Stomach smooth muscle (tissue), 2 donors: ENCODE measurements at regions not wholly inside any gene's neighbourhood (a gene's known extent, or its start where the extent isn't known, plus 50 kb on each side); places are given as distances from the start of the nearest gene placed in this dataset.
"Not testable (repeated sequence)": the region's sequence is repeated elsewhere in the genome, so short reads cannot be mapped to it uniquely, and the experiment has no call there.

ENCODE experiments used
- H3K27ac ChIP-seq: one replicate; pipeline ENCODE4 v1.7.0; 2013; ENCODE audit warnings: mild to moderate bottlenecking, low read length, inconsistent platforms
- H3K27me3 ChIP-seq, 2 donors: one replicate each; pipeline ENCODE4 v1.7.0; 2013; ENCODE audit warnings: low read length in 2 of 2; ENCODE audit not compliant: insufficient read depth in 2 of 2, control insufficient read depth in 1 of 2
- H3K36me3 ChIP-seq, 2 donors: one replicate each; pipeline ENCODE4 v1.7.0; 2013; ENCODE audit warnings: low read length in 2 of 2; ENCODE audit not compliant: control insufficient read depth in 2 of 2, insufficient read depth in 2 of 2
- H3K4me1 ChIP-seq: one replicate; pipeline ENCODE4 v1.7.0; 2013; ENCODE audit warnings: low read length; ENCODE audit not compliant: control insufficient read depth, insufficient read depth
- H3K4me3 ChIP-seq, 2 donors: one replicate each; pipeline ENCODE4 v1.7.0; 2013; ENCODE audit warnings: low read length in 2 of 2
- H3K9ac ChIP-seq, 2 donors: one replicate each; pipeline ENCODE4 v1.7.0; 2013; ENCODE audit warnings: low read length in 2 of 2, mild to moderate bottlenecking in 1 of 2
- H3K9me3 ChIP-seq, 2 donors: one replicate each; pipeline ENCODE4 v1.7.0; 2013; ENCODE audit warnings: low read length in 2 of 2; ENCODE audit not compliant: control insufficient read depth in 2 of 2
- donor health status: healthy.
- donor health status: Pancreatic carcinoma.

DNA sequence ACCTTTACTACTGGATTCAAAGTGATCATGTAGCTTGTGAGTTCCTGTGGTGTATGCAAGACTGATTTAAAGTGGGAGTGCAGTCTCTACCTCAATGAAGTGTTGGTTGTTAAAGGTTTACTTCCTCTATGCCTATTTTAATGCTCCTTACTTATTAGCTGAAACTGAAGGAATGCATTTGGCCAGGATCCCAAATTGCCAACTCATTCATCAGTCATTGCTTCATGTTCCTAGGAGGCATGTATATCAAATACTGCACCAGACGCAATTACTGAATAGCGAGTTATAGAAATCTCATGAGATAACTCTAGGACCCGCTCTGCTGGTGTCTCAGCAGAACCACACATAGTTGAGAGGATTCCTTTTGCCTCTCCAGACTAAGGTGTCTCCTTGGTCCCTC, 143.0 kb upstream of the RPS23 start:
- Histone ChIP-seq H3K4me3 (no peak overlapping the region), H3K9ac (no peak overlapping the region), H3K4me1 (no peaks in the 10 kb centered on the region), H3K27me3 (no peaks in the 10 kb centered on the region), H3K36me3 (no peaks in the 10 kb centered on the region), H3K9me3 (no peaks in the 10 kb centered on the region), H3K27ac (no peak overlapping the region)

DNA sequence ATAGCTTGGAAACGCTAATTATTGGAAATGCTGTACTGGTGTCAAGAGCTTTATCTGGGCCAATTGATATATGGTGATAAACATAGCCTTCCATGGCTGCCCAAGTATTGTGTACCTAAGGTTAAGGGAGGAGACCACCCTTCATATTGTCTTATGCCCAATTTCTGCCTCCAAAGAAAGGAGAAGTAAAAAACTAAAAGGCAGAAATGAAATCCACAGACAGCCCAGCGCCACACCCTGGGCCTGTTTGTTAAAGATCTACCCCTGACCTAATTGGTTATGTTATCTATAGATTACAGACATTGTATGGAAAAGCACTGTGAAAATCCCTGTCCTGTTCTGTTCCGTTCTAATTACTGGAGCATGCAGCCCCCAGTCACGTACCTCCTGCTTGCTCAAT, 142.4 kb upstream of the RPS23 start:
- H3K27ac ChIP-seq, H3K27me3 ChIP-seq, H3K36me3 ChIP-seq, H3K4me1 ChIP-seq, H3K4me3 ChIP-seq, H3K9ac ChIP-seq, H3K9me3 ChIP-seq: not testable (repeated sequence)

DNA sequence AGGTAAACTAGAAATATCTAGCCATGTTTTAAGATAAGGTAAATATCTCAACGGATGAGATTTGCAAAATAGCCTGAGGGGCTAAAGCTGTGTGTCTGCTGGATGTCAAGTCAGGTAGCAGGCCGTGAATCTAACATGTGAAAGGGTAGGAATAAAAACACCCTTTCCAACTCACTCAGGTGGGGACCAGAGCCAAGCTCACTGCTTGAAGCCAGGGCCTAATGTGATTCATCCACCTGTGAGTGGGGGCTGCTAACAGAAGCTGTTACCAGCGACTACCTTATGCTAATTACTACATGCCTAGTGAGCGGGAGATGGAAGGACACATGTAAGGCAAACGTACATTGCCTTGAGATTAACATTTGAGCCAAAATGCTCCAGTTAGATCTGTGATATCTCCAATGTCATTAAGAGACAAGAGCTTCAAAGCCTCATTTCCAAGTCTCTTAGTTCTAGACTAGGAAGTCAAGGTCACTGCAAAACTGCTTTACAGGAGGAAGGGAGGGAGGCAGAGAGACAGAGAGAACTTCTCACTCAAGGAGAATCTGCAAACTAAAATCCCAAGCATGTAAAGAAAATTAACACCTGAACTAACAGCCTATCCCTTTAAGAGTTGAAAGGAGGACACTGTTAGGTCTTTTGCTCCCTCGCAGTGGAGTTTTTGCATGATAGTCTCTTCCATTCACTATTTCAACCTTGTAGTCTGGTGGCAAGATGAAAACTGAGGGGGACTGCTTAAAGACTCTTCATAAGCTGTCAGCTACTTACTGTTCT, 141.6 kb upstream of the RPS23 start:
- Histone ChIP-seq H3K4me3 (no peak overlapping the region), H3K36me3 (no peaks in the 10 kb centered on the region), H3K9me3 (no peaks in the 10 kb centered on the region), H3K27ac (no peak overlapping the region), H3K9ac (no peak overlapping the region), H3K4me1 (no peaks in the 10 kb centered on the region), H3K27me3 (no peaks in the 10 kb centered on the region)

DNA sequence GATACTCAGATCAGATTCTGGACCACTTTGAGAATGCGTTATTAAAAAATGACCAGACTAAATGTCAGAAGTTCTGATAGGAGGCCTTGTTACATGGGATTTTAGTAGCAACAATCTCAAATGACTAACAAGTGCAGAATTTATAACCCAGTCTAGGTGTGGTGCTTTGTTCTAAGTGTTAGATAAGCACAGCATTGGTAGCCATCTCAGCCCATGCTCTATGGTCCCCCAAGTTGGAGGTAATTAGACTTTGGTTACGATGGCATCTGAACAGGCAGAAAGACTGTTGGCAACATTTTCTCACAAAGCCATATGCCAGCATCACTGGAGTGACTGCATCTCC, 140.4 kb upstream of the RPS23 start:
- Histone ChIP-seq H3K27ac (no peak overlapping the region), H3K36me3 (no peaks in the 10 kb centered on the region)

DNA sequence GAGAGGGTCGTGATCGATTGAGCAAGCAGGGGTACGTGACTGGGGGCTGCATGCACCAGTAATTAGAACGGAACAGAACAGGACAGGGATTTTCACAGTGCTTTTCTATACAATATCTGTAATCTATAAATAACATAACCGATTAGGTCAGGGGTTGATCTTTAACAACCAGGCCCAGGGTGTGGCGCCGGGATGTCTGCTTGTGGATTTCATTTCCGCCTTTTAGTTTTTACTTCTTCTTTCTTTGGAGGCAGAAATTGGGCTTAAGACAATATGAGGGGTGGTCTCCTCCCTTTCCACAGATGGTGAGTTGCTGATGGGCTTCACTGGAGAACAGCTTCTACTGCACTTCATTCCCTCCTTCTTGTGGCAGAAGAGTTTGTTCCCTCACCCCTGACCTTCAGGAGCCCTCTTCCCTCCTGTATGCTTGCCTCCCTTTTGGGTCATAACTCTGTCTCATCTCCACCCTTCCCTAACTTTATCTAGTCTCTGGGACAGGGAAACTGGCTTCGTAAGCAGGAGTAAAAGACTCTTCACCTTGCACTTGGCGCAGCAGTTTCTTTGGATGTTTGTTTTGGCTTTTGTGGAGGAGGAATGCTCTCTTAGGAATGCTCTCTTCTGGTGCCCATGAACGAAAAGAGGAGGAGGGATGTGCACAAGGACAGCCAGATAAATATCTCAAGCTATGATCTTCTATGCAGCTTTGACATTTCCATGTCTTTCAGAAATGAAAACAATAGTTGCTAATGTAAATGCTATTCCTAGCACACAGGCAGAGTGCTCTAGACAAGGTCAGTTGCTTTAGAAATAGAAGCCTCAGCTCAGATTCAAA, 139.8 kb upstream of the RPS23 start:
- Histone ChIP-seq H3K27ac (no peak overlapping the region), H3K4me3 (no peak overlapping the region), H3K4me1 (peaks cover 4% of the 10 kb centered on the region), H3K9ac (no peak overlapping the region), H3K9me3 (no peaks in the 10 kb centered on the region), H3K27me3 (no peaks in the 10 kb centered on the region), H3K36me3 (no peaks in the 10 kb centered on the region)

More for the DNA sequence above, 140.4 kb upstream of the RPS23 start:
- Histone ChIP-seq H3K27me3 (no peaks in the 10 kb centered on the region), H3K9me3 (no peaks in the 10 kb centered on the region), H3K9ac (no peak overlapping the region), H3K4me1 (no peaks in the 10 kb centered on the region), H3K4me3 (no peak overlapping the region)

DNA sequence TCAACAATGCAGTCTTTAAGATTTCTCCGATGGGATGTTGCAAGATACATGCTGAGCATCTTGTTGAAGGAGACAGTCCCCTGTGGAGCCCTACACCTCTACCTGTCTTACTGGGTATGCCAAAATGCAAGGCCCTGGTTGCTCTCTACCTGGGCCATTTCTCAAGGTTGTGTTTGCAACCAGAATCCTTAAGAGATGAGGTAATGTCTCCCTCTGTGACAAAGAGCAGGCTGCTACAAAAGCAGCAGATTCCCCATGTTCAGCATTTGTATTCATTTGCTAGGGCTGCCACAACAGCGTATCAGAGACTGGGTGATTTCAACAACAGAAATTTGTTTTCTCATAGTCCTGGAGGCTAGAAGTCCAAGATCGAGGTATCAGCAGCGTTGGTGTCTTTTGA, 138.4 kb upstream of the RPS23 start:
- H3K4me1 ChIP-seq: peaks cover 4% of the 10 kb centered on the region
- no peaks in the 10 kb centered on the region for H3K9me3 ChIP-seq
- H3K9ac ChIP-seq: no peak overlapping the region
- H3K36me3 ChIP-seq: no peaks in the 10 kb centered on the region
- no peak overlapping the region for H3K4me3 ChIP-seq
- no peak overlapping the region for H3K27ac ChIP-seq
- H3K27me3 ChIP-seq: no peaks in the 10 kb centered on the region

DNA sequence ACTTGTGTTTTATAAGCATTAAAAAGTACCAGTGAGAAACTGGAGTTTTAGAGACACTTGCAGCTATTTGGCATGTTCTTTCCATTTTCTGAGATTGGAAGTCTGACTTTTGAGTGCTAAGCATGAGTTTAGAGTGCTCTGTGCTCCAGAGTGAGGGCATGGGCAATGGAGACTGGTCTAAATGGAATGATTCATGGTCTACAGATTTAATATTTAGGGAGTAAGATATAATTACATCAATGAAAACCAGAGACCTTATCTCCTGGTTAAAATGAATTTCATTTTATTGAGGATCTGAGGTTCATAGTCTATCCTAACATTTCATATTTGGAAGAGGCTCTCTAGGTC, 135.9 kb upstream of the RPS23 start:
- no peak overlapping the region for H3K4me3 ChIP-seq
- peaks cover 4% of the 10 kb centered on the region for H3K4me1 ChIP-seq
- no peak overlapping the region for H3K27ac ChIP-seq
- no peak overlapping the region for H3K9ac ChIP-seq
- no peaks in the 10 kb centered on the region for H3K36me3 ChIP-seq
- H3K27me3 ChIP-seq: no peaks in the 10 kb centered on the region
- no peaks in the 10 kb centered on the region for H3K9me3 ChIP-seq

DNA sequence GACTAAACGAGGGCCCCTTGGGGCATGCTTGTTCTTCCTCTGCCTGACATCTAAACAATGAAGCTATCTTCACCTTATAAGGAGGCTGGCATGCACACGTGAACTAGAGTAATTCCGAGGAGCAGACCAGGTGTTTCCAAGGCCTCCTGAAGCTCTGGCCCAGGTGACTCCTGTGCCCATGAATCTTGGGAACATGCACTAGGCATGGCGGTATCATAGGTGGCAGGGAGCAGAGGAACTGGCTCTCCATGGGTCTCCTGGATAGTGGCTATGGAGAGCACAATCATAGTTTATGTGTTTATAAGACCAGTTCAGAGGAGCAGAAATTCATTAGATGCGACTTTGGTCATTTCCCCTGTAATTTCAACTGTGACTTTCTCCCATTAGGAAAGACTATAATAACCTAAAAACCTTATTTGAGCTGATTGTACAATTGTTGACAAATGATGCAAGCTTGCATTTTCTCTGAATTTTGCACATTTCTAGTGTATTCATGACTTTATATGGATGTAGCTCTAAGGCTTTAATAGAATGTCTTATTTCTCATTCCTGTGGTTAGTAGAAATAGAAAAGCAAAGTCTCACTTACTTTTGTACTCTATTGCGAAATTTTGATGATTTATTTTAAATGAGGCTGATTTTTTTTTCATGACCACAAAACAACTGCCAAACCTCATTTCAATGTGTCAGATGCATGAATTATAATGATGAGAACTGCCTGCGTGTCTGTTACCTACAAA, 135.3 kb upstream of the RPS23 start:
- Histone ChIP-seq H3K9me3 (no peaks in the 10 kb centered on the region), H3K27me3 (no peaks in the 10 kb centered on the region), H3K4me3 (no peak overlapping the region), H3K4me1 (peaks cover 4% of the 10 kb centered on the region), H3K27ac (no peak overlapping the region), H3K9ac (no peak overlapping the region), H3K36me3 (no peaks in the 10 kb centered on the region)

DNA sequence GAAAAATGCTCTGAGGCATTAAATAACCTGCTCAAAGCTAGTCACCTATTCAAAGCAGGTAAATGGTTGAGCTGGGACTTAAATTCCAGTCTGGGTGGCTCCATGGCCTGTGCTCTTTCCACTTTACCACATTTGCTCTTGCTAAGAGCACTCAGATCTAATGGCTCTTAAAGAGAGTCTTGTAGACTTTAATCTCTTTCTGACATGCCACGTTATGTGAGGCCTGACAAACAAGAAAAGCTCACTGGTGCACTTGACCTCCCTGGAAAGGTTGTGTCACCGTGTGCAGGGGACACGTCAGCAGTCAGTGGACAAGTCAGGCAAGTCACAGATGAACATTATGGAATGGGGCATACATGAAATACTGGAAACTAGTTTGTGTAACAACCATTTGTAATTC, 129.9 kb upstream of the RPS23 start:
- no peaks in the 10 kb centered on the region for H3K4me1 ChIP-seq

DNA sequence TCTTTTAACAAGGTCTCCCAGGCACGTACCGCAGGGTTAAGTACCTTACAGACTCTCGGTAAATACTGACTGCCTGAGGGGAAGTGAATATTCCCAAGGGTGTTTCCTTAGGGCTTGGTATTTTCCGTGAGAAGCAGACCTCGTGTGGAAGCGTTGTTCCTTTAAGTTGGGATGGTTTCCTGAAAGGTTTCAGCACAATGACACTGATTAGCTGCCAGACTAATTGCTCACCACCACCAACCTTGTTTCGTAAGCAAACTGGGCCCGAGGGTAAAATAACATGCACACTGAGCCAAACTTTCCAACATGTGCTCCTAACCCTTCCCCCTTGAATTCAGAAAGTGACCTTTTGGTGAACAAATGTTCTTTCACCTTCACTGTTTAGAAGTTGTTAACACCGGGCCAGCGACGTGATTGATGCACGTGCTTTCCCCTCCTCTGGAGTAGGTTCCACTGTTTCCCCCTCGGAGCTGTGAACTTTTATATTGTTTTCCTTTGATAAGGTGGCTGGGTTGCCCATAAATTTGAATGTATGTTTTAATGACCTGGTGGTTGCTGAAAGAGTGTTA, 128.1 kb upstream of the RPS23 start:
- H3K4me3 ChIP-seq: no peak overlapping the region
- H3K36me3 ChIP-seq: no peaks in the 10 kb centered on the region
- H3K27me3 ChIP-seq: no peaks in the 10 kb centered on the region
- no peak overlapping the region for H3K27ac ChIP-seq
- H3K9ac ChIP-seq: no peak overlapping the region
- H3K9me3 ChIP-seq: peaks cover 3% of the 10 kb centered on the region in 2 donors
- no peaks in the 10 kb centered on the region for H3K4me1 ChIP-seq

More for the DNA sequence above, 129.9 kb upstream of the RPS23 start:
- Histone ChIP-seq H3K27ac (no peak overlapping the region), H3K36me3 (no peaks in the 10 kb centered on the region), H3K9ac (no peak overlapping the region), H3K4me3 (no peak overlapping the region), H3K27me3 (no peaks in the 10 kb centered on the region), H3K9me3 (peaks cover 3% of the 10 kb centered on the region in 2 donors)
